ENCODE measurements at regions not wholly inside any gene's neighbourhood (a gene's known extent, or its start where the extent isn't known, plus 50 kb on each side); places are given as distances from the start of the nearest gene placed in this dataset.
"Not testable (repeated sequence)": the region's sequence is repeated elsewhere in the genome, so short reads cannot be mapped to it uniquely, and the experiment has no call there.

- DNase-seq = no peak
Measured at GRCh38 chrX:465418-466215, 78.9 kb upstream of the PPP2R3B start.

- DNase-seq = not testable (repeated sequence)
Measured at GRCh38 chrX:466836-467235, 80.1 kb upstream of the PPP2R3B start.

GRCh38 chrX:467686-468085 is 81.0 kb upstream of the PPP2R3B start:
- not testable (repeated sequence) for DNase-seq

- no peak for DNase-seq
Measured at GRCh38 chrX:468979-469378, 82.3 kb upstream of the PPP2R3B start.

- DNase-seq = no peak
Measured at GRCh38 chrX:470686-471085, 84.0 kb upstream of the PPP2R3B start.

GRCh38 chrX:471281-471680 is 84.6 kb upstream of the PPP2R3B start:
- DNase-seq = no peak

GRCh38 chrX:472275-472674 is 85.6 kb upstream of the PPP2R3B start:
- DNase-seq = not testable (repeated sequence)

- no peak for DNase-seq
Measured at GRCh38 chrX:475926-476723, 89.4 kb upstream of the PPP2R3B start.

GRCh38 chrX:476724-477075 is 90.0 kb upstream of the PPP2R3B start:
- DNase-seq = no peak

GRCh38 chrX:477441-478012 is 90.8 kb upstream of the PPP2R3B start:
- no peak for DNase-seq

- DNase-seq = no peak
Measured at GRCh38 chrX:479273-479981, 92.7 kb upstream of the PPP2R3B start.

- DNase-seq = no peak
Measured at GRCh38 chrX:480861-481417, 94.2 kb upstream of the PPP2R3B start.

GRCh38 chrX:482192-482701 is 95.5 kb upstream of the PPP2R3B start:
- DNase-seq = no peak

GRCh38 chrX:482702-483203 is 96.0 kb upstream of the PPP2R3B start:
- DNase-seq = no peak

GRCh38 chrX:485368-485767 is 98.7 kb upstream of the PPP2R3B start:
- no peak for DNase-seq

GRCh38 chrX:486325-486724 is 99.6 kb upstream of the PPP2R3B start:
- no peak for DNase-seq

GRCh38 chrX:487836-488235 is 101.1 kb upstream of the PPP2R3B start:
- DNase-seq = no peak

GRCh38 chrX:489820-490219 is 103.1 kb upstream of the PPP2R3B start:
- DNase-seq = no peak

GRCh38 chrX:497186-498014 is 110.7 kb upstream of the PPP2R3B start:
- no peak for DNase-seq

GRCh38 chrX:498901-499300 is 112.2 kb upstream of the PPP2R3B start:
- not testable (repeated sequence) for DNase-seq

GRCh38 chrX:499870-500364 is 113.2 kb upstream of the PPP2R3B start:
- DNase-seq = no peak
